GM12874 (cell line): ENCODE measurements at regions not wholly inside any gene's neighbourhood (a gene's known extent, or its start where the extent isn't known, plus 50 kb on each side); places are given as distances from the start of the nearest gene placed in this dataset.

Source experiments
- CTCF ChIP-seq: IDR thresholded peaks from 2 replicates; pipeline ENCODE4 v1.5.1; 2011; ENCODE audit warnings: low read depth, mild to moderate bottlenecking, control low read depth, low read length, moderate library complexity; ENCODE audit not compliant: insufficient read depth

- TF ChIP-seq CTCF = no peak
These were observed 537.6 kb downstream of the TBC1D22A start for GRCh38 chr22:47299863-47300697.

- no peak for TF ChIP-seq CTCF
These were observed 536.9 kb downstream of the TBC1D22A start for GRCh38 chr22:47299211-47299862.

- no peak for TF ChIP-seq CTCF
These were observed 535.8 kb downstream of the TBC1D22A start for GRCh38 chr22:47298017-47298785.

GRCh38 chr22:47297261-47298016 lies 535.0 kb downstream of the TBC1D22A start:
- no peak for TF ChIP-seq CTCF

GRCh38 chr22:47296405-47297260 lies 534.2 kb downstream of the TBC1D22A start:
- TF ChIP-seq CTCF = no peak

- no peak for TF ChIP-seq CTCF
These were observed 533.5 kb downstream of the TBC1D22A start for GRCh38 chr22:47295982-47296381.
